Panc1 (cell line): ENCODE measurements at regions not wholly inside any gene's neighbourhood (a gene's known extent, or its start where the extent isn't known, plus 50 kb on each side); places are given as distances from the start of the nearest gene placed in this dataset.

Source experiments
- ATAC-seq: fragments of 200-7000 bp; cut with Tn5 transposase; 2 replicates; pipeline ENCODE4 v1.9.1; 2020; ENCODE audit warnings: mild to moderate bottlenecking, moderate library complexity
- BruUV-seq: library from RNA; stranded (reverse); fragments of 400-500 nt; replicated peaks from 2 replicates; lab custom pipeline; 2021; lab: Mats Ljungman, UMichigan
- CTCF ChIA-PET: fragments of 300-600 bp; sonication (Branson Sonifier 250); formaldehyde crosslinking; loops from one replicate; lab custom pipeline; 2022; ENCODE audit warnings: antibody characterized with exemption; lab: Charles Lee
- POLR2A ChIA-PET: fragments of 300-600 bp; sonication (Branson Sonifier 250); formaldehyde crosslinking; loops from one replicate; lab custom pipeline; 2022; ENCODE audit warnings: antibody characterized with exemption; lab: Charles Lee
- DNase-seq: peaks from one replicate; pipeline ENCODE4 v3.0.0-alpha.2; 2010; ENCODE audit warnings: low read depth, low spot score
- H3K27ac ChIP-seq: 2 replicates; pipeline ENCODE4 v1.5.1; 2011; ENCODE audit warnings: mild to moderate bottlenecking, low read length, inconsistent platforms
- H3K27me3 ChIP-seq: fragments of 200-500 bp; sonication (Bioruptor generic); 2 replicates; pipeline ENCODE4 v1.6.0; 2014; ENCODE audit warnings: low read length, inconsistent platforms; ENCODE audit not compliant: control insufficient read depth, insufficient read depth
- H3K36me3 ChIP-seq: fragments of 200-500 bp; sonication (Bioruptor generic); 2 replicates; pipeline ENCODE4 v1.5.1; 2014; ENCODE audit warnings: inconsistent platforms, mild to moderate bottlenecking, low read length, moderate library complexity; ENCODE audit not compliant: control insufficient read depth, insufficient read depth
- H3K4me1 ChIP-seq: 2 replicates; pipeline ENCODE4 v1.5.1; 2011; ENCODE audit warnings: inconsistent platforms, mild to moderate bottlenecking, low read length, moderate library complexity; ENCODE audit not compliant: control insufficient read depth, insufficient read depth
- H3K4me3 ChIP-seq, 2 experiments: 2 replicates each; pipeline ENCODE4 v1.5.1; 2011 to 2012; ENCODE audit warnings: low read depth in 2 of 2, low read length in 2 of 2, mild to moderate bottlenecking in 2 of 2, inconsistent platforms in 1 of 2, moderate library complexity in 1 of 2
- H3K9me3 ChIP-seq: fragments of 200-500 bp; sonication (Bioruptor generic); 2 replicates; pipeline ENCODE4 v1.5.1; 2014; ENCODE audit warnings: low read depth, mild to moderate bottlenecking, inconsistent platforms, low read length, moderate library complexity; ENCODE audit not compliant: control insufficient read depth, insufficient read depth
- POLR2AphosphoS5 ChIP-seq: IDR thresholded peaks from 2 replicates; pipeline ENCODE4 v1.6.1; 2012; ENCODE audit warnings: mild to moderate bottlenecking, low read depth, low read length, moderate library complexity
- SIN3A ChIP-seq: IDR thresholded peaks from 2 replicates; pipeline ENCODE4 v1.6.1; 2012; ENCODE audit warnings: low read depth, mild to moderate bottlenecking, low read length, moderate library complexity, borderline replicate concordance; ENCODE audit not compliant: insufficient read depth
- TCF7L2 ChIP-seq: IDR thresholded peaks from 2 replicates; pipeline ENCODE4 v1.6.1; 2011; ENCODE audit warnings: mild to moderate bottlenecking, low read depth, low read length, inconsistent platforms
- in situ Hi-C: cut with HindIII; loops from 2 replicates; pipeline ENCODE4 v1.10.0; 2016; ENCODE audit warnings: low sequenced_read_pairs, low pct_unique_long_range_greater_than_20kb
- intact Hi-C: fragments of 100-400 bp; cut with micrococcal nuclease; formaldehyde crosslinking; loops from one replicate; pipeline ENCODE4 v1.10.0; 2022; ENCODE audit not compliant: unreplicated experiment
- TF ChIP-seq, protein P1 (sequence below), 2 experiments: IDR thresholded peaks; 2 replicates each; pipeline ENCODE4 v1.6.1; 2011 to 2012; ENCODE audit warnings: low read depth in 2 of 2, control low read depth in 1 of 2, low read length in 1 of 2, mild to moderate bottlenecking in 1 of 2, moderate library complexity in 1 of 2; ENCODE audit not compliant: insufficient read depth in 1 of 2
- TF ChIP-seq, protein P2 (sequence below): fragments of 450-650 bp; IDR thresholded peaks from 2 replicates; pipeline ENCODE4 v1.5.1; 2017; ENCODE audit warnings: mild to moderate bottlenecking

DNA sequence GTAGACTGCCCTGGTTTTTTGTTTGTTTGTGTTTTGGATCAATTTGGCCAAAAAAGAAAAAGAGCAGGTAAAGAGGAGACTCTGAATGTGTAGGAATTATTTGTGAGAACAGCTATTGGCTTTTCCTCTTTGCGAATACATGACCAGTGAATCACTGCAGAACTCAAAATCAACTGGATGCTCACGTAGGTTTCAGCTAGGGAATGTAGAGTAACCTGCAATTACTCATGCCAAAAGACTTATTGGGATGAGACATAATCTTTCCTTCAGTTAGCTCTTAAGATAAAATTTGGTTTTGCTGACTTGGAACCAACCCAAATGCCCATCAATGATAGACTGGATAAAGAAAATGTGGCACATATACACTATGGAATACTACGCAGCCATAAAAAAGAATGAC lies 348.0 kb downstream of the NPR3 start:
- TF ChIP-seq, protein P1, sequence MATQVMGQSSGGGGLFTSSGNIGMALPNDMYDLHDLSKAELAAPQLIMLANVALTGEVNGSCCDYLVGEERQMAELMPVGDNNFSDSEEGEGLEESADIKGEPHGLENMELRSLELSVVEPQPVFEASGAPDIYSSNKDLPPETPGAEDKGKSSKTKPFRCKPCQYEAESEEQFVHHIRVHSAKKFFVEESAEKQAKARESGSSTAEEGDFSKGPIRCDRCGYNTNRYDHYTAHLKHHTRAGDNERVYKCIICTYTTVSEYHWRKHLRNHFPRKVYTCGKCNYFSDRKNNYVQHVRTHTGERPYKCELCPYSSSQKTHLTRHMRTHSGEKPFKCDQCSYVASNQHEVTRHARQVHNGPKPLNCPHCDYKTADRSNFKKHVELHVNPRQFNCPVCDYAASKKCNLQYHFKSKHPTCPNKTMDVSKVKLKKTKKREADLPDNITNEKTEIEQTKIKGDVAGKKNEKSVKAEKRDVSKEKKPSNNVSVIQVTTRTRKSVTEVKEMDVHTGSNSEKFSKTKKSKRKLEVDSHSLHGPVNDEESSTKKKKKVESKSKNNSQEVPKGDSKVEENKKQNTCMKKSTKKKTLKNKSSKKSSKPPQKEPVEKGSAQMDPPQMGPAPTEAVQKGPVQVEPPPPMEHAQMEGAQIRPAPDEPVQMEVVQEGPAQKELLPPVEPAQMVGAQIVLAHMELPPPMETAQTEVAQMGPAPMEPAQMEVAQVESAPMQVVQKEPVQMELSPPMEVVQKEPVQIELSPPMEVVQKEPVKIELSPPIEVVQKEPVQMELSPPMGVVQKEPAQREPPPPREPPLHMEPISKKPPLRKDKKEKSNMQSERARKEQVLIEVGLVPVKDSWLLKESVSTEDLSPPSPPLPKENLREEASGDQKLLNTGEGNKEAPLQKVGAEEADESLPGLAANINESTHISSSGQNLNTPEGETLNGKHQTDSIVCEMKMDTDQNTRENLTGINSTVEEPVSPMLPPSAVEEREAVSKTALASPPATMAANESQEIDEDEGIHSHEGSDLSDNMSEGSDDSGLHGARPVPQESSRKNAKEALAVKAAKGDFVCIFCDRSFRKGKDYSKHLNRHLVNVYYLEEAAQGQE (IDR thresholded peaks at IDR 0.05; ENCODE audit: insufficient read depth in 1 of 2, low read depth in 2 of 2, low read length in 1 of 2): no peak
- TF ChIP-seq POLR2AphosphoS5 (no peak), TCF7L2 (no peak), SIN3A (no peak)
- TF ChIP-seq, protein P2, sequence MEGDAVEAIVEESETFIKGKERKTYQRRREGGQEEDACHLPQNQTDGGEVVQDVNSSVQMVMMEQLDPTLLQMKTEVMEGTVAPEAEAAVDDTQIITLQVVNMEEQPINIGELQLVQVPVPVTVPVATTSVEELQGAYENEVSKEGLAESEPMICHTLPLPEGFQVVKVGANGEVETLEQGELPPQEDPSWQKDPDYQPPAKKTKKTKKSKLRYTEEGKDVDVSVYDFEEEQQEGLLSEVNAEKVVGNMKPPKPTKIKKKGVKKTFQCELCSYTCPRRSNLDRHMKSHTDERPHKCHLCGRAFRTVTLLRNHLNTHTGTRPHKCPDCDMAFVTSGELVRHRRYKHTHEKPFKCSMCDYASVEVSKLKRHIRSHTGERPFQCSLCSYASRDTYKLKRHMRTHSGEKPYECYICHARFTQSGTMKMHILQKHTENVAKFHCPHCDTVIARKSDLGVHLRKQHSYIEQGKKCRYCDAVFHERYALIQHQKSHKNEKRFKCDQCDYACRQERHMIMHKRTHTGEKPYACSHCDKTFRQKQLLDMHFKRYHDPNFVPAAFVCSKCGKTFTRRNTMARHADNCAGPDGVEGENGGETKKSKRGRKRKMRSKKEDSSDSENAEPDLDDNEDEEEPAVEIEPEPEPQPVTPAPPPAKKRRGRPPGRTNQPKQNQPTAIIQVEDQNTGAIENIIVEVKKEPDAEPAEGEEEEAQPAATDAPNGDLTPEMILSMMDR: no peak
- Histone ChIP-seq H3K9me3 (no peaks in the 10 kb centered on the region), H3K4me3 (no peak overlapping the region), H3K4me1 (no peaks in the 10 kb centered on the region), H3K27ac (no peak overlapping the region), H3K36me3 (no peaks in the 10 kb centered on the region), H3K27me3 (no peaks in the 10 kb centered on the region)
- ChIA-PET CTCF (no interaction called here), POLR2A (no interaction called here)
- DNase-seq (no peak), ATAC-seq (no peak)
- intact Hi-C loops: no loop called here
- in situ Hi-C loops: no loop called here
- no TSS peak for BruUV-seq

DNA sequence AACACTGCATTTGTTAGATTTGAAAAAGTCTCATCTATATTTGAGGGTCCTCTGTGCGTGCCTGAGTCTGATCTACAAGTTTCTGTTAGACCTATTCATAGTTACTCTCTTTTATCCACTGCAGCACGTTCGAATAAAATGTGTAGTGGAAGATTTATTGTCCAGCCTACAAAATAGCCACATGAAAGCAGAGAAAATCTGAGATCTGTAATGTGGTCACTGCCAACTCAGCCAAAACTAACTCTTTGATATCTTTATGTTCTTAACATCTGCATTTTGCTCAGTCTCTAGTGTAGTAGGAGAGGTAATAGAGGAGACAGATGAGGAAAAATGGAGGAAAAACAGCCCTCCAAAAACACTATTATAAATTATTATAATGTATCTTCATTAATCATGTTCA lies 354.0 kb downstream of the NPR3 start:
- Histone ChIP-seq H3K9me3 (no peaks in the 10 kb centered on the region), H3K4me3 (no peak overlapping the region), H3K36me3 (no peaks in the 10 kb centered on the region), H3K27ac (no peak overlapping the region), H3K27me3 (no peaks in the 10 kb centered on the region), H3K4me1 (no peaks in the 10 kb centered on the region)
- BruUV-seq: no TSS peak
- no peak for TF ChIP-seq POLR2AphosphoS5
- TF ChIP-seq SIN3A: no peak
- TF ChIP-seq, protein P2: no peak
- TF ChIP-seq TCF7L2: no peak
- TF ChIP-seq, protein P1 (IDR thresholded peaks at IDR 0.05; ENCODE audit: insufficient read depth in 1 of 2, low read depth in 2 of 2, low read length in 1 of 2): no peak
- intact Hi-C loops: no loop called here
- POLR2A ChIA-PET: no interaction called here
- in situ Hi-C loops: no loop called here
- ATAC-seq: no peak
- CTCF ChIA-PET: no interaction called here
- DNase-seq: no peak
